Transverse colon (tissue), 4 donors: ENCODE measurements at regions not wholly inside any gene's neighbourhood (a gene's known extent, or its start where the extent isn't known, plus 50 kb on each side); places are given as distances from the start of the nearest gene placed in this dataset.
"Not testable (repeated sequence)": the region's sequence is repeated elsewhere in the genome, so short reads cannot be mapped to it uniquely, and the experiment has no call there.

Source experiments
- CTCF ChIP-seq, 5 experiments: fragments of 200-600 bp in 3 of 5; fragments of 450-650 bp in 2 of 5; sonication (generic) in 3 of 5; IDR thresholded peaks; 1 replicate in 2 of 5; 2 replicates in 3 of 5; pipeline ENCODE4 v1.5.1; 2016 to 2017; ENCODE audit warnings: antibody characterized with exemption in 5 of 5, inconsistent platforms in 3 of 5, mild to moderate bottlenecking in 2 of 5, moderate library complexity in 1 of 5
- EP300 ChIP-seq: sonication (generic); formaldehyde crosslinking; IDR thresholded peaks from one replicate; pipeline ENCODE4 v1.6.1; 2017; ENCODE audit warnings: antibody characterized with exemption, low read depth
- POLR2A ChIP-seq: fragments of 450-650 bp; IDR thresholded peaks from one replicate; pipeline ENCODE4 v1.6.1; 2016; ENCODE audit warnings: antibody characterized with exemption, mild to moderate bottlenecking, moderate library complexity
- POLR2AphosphoS5 ChIP-seq, 3 donors: sonication (generic); formaldehyde crosslinking; IDR thresholded peaks; one replicate each; pipeline ENCODE4 v1.6.1; 2016; ENCODE audit warnings: antibody characterized with exemption in 3 of 3

GRCh38 chr6:99702287-99702686 is 95.7 kb downstream of the PRDM13 start:
- TF ChIP-seq POLR2A; CTCF (IDR thresholded peaks at IDR 0.05); EP300; POLR2AphosphoS5 (IDR thresholded peaks at IDR 0.05): not testable (repeated sequence)
